SW 1271 (cell line): ENCODE measurements at regions not wholly inside any gene's neighbourhood (a gene's known extent, or its start where the extent isn't known, plus 50 kb on each side); places are given as distances from the start of the nearest gene placed in this dataset.

Experiments
- DNase-seq, 2 experiments: peaks; one replicate each; lab custom pipeline; 2025; lab: John Stamatoyannopoulos, UW

DNA sequence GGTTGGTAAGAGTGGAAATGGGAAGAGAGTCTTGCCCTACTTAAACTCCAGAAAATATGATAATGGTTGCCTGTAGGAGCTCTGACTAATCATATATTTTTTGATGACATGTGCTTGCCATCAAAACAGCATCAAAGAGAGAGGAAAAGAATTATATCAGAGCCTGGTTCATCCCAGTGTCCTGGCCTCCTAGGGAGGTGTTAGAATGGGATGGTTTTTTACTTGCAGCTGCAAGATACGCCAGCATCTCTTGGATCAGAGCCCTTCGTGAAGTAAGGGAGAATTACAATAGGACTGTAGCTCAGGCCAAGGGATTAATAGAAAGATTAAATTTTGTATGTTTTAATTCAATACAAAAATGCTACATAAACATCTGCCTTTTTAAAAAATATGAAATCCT is 177.6 kb upstream of the HDAC9 start:
- DNase-seq = no peak

DNA sequence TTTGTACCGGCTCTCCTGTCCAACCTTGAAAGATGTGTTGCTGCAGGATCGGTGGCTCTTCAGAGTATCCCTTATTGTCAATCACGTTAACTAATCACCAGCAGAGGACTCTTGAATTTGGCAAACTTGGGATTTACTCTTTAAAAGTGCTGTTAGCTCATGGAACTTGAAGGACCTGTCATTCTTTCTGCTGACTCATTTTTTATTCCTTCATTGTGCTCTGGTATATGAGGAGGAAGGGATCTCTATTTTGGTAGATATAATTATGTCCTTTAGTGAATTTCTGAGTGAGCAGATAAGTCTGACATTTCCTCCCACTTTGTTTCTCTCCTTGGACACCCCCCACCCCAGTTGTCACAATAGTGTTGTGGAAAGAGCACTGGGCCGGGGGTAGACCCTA is 175.1 kb upstream of the HDAC9 start:
- DNase-seq = no peak

DNA sequence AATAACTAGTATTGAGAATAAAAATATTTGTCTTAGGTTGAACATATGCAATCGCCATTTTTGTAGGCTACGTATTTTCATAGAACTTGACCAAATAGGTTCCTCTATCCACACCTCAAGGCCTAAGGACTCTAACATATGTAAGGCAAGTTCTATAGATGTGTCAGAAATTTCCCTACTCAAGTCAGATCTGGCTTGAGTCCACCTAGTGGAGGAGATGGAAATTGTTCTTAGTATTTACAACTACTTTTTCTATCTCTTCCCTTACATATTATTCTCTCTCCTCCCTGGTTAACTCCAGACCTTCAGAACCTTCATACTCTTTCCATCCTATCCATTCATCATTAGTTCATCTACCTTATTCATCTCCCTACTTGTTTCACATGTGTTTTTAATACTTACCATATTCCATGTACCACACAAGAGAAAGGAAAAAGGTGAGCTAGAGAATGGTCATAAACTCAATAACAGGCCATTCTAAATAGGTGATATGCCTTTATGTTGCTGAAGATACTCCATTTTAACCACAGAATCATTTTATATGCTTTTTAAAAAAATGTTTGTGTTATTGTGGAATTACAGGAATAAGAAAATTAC is 174.5 kb upstream of the HDAC9 start:
- DNase-seq = peak in 1 of 2 experiments; percentile 63

DNA sequence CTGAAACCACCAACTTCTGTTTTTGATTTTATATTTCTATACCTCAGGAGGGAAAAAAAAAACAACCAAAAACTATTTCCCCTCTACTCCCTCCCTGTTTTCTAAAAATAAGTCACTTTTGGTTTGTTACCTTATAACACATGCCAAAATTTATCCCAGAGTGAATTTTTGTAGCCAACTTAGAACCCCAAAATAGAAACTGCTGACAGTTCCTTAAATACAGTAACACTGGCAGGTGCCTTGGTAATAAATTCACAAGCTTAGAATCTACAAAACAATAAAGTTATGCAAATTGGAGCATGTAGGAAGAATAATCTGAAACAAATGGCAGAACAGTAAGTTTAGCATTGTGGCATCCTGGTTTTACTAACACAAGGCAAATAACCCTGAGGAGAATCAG is 165.0 kb upstream of the HDAC9 start:
- no peak for DNase-seq

DNA sequence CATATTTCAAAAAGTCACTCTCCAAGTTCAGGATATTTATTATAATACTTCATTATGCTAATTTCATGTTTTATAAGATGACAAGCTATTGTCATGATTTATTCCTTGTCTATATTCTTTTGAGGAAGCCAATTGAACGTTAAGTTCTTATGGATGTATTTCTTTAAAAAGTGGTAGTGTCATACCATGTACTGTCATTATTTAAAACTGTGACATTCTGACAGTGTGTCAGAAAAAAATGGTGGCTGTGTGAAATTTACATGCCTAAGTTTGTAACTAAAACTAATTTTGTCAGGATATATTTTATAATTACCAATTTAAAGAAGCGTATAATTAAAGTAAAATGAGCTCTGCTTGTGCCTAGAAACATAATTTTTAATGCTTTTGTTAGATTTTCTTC is 158.9 kb upstream of the HDAC9 start:
- DNase-seq = no peak

DNA sequence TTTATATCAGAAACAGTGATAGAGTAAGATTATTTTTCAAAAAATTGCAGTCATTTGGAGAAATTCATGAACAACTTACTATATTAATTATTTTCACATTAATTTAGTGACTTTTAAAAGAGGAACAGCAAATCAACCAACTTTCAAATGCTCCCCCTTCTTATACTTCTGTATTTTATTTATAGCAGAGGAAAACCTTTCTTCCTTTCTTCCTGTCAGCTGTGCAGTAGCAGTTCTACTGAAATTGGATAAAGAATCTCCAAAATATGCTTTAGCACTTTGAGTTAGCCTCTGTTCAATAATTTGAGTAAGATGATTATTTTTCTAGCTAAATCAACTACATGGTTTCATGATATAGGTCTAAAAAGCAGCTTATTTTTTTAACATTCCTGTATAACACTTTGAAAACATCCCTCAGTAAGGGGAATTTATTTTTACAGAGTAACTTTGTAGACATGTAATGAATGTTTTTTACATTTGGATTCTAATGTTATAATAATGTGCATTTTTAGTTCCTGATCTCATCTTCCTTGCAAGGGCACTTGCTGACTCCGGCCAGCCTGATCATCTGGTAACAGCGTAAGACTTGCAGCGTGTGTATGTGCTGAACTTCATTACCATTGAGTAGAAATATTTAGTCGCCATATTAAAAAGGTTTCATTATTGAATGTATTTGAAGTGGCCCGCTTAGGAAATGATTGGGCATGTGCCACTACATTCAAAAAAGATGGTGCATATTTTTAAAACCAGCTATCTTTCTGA is 158.3 kb upstream of the HDAC9 start:
- DNase-seq = no peak

DNA sequence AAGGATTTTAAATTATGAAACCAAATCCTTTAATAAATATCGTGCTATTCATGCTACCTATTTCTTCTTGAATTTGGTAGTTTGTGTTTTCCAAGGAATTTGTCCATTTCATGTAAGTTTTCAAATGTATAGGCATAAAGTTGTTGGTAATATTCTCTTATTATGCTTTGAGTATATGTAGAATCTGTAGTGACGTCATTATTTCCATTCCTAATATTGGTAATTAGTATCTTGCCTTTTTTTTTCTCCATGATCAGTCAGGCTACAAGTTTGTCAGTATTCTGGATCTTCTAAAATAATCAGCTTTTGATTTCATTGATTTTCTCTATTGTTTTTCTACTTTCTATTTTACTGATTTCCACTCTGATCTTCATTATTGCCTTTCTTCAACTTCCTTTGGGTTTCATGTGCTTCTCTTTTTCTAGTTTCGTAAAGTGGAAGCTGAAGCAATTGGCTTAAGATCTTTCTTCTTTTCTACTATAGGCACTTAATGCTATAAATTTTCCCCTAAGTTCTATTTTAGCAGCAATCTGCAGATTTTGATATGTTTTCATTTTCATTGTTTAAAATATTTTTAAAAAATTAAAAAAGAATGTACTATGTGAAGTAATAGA is 156.5 kb upstream of the HDAC9 start:
- DNase-seq = no peak

DNA sequence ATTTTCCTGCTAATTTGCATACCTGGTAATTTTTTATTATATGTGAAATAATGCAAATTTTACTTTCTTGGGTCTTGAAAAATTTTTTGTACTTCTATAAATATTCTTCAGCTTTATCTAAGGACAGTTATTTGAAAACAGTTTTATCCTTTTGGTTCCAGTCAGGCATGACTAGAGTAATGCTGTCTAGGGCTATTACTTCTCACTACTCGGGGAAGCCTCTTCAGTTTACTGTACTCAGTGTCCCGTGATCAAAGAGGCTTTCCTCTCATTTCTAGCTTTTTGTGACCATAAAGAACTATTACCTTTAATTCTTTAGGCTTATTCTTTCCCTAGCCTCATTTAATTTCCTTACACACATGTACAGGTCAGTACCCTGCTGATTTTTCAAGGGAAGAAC is 153.8 kb upstream of the HDAC9 start:
- DNase-seq = no peak

DNA sequence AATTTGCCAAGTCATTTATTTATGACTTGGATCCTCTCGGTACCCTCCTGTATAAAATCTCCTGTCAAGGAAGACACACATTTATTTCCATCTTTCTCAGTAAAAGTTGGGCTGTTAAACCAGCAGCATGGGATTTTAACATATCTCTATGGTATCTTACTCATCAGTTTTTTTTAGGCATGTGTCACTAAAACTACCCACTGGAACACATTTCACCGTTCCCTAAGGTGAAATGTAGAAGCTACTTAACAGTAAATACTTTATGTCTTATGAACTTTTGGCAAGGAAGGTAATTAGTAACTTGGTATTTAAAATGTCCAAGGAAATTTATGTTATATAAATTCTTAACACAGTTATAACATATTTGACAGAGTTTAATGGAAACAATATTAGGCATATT is 152.5 kb upstream of the HDAC9 start:
- DNase-seq = no peak

DNA sequence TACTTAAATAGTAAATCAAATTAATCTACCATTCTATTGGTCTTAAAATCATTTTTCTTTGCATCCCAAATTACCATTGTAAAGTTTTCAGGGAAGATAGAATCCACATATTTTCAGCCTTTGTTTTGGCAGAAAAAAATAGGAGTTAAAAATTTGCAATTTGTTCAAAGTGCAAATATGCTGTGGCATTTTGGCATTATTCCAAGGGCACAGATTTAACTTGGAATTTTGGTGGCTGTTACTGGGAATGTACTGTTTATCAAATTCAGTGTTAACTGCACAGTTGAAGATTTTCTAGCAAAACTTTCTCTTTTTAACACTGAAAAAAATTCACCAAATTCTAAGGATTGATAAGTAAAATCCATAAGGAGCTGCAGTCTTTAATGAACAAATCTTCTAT is 151.0 kb upstream of the HDAC9 start:
- no peak for DNase-seq

DNA sequence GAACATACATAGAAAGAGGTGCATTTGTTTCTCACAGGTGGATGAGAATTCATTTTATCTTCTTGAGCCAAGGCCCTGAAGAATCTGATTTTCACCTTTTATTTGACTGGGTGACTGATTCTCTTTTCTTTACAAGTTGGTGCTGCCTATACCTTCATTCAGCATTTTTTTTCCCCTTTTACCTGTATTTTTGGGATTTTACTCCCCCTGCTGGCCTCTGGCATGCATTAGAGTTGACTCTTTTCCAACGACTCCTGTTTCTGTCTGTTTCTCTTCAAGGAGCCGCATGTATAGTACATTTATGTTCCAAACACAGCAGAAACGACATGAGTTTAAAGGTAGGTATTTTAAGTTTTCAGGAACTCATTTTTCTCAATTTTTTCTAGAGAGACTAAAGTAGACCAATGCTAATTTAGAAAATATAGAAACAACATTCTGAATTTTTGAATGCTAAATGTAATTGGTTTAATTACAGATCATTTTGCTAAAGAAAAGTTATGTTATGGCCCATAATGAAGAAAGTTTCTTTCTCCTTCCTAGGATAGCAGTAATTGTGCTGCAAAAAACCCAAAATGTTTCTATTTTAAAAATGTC is 149.8 kb upstream of the HDAC9 start:
- DNase-seq = peak; percentile 21 to 79

DNA sequence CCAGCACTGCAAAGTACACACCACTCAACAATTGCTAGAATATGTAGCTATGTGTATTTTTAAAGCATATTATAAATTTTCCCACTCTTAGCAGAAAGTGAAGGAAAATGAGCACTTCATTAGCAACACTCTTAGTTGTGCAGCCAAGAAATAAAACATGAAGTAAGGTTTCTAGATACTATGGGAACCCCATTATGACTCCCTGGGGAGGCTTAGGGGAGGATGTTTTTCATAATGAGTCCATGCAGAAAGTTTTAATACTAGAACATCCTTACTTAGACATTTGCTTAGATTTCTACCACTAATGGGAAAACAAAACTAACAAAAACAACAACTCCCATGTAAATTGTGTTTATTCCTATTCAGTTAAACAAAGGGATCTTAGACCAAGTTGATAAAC is 148.4 kb upstream of the HDAC9 start:
- DNase-seq = no peak

DNA sequence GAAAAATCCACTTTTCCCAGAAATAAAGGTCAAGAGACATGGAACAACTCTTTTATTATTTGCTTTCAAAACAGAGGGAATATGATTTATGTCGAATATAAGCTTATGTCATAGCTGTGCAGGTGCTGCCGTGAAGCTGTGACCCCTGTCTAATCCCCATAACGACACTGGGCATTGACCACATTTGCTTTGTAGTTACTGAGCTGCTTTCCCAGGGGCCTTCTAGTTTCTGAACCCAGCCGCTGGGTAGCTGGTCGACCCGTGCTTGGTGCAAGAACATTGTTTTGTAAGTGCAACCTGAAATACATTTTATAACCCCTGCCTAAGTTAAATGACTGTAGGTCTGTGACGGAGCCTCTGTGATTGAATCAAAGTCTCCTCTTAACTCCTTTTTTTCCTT is 144.9 kb upstream of the HDAC9 start:
- no peak for DNase-seq

DNA sequence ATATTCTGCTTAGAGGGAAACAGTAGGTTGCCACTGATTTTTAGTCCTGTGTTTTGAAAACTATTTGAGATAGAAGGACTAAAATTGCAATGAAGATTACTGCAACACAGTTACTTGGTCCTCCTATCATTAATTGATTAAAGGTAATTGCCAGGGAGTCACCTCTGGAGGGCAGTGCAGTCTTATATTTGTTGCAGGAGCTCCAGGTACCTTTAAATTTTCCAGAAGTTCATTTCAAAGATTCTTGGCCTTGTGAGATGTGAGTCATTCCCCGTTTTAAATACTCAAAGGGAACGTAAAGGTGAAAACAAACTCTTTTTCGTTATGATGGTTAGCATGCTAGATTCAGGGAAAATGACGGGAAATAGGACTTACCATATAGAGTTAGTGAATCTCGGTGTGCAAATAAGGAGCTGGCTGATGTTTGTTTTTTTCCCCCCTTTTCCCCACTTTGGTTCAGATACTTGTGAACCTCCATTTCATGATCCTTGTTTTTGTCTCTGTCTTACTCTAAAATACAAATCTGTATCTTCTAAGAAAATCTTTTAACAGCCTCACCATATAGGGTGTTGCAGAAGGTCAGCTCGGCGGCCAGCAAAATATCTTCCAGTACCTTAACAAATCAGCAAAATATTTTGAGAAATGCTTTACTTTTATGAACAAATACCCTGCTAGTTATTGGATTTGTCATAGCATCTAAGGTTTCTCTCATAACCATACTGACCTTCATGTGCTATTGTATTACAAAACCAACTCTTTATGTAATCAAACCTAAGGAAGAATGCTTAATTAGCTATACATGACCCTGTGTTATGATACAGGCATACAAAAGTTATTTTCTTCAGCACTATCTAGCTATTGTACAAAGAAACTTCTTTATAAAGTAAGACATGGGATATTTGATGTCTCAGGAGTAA is 143.0 kb upstream of the HDAC9 start:
- DNase-seq = peak; percentile 10 to 75

DNA sequence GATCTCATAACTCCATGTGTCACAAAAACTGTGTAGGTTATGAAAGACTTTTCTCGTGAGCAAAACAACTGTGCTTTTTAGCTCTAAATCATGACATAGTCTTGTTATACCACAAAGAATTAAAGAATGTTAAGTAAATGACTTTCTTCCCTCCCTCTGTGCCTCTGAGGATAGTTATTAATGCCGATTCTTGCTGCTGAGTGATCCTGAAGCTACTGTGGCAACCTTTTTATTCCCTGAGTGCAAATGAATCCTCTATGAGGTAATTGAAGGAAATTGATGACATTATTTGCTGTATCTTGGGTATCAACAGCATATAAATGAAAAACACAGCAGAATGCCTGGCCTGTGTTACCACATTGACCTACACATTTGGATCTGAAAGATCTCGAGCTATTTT is 142.2 kb upstream of the HDAC9 start:
- no peak for DNase-seq

DNA sequence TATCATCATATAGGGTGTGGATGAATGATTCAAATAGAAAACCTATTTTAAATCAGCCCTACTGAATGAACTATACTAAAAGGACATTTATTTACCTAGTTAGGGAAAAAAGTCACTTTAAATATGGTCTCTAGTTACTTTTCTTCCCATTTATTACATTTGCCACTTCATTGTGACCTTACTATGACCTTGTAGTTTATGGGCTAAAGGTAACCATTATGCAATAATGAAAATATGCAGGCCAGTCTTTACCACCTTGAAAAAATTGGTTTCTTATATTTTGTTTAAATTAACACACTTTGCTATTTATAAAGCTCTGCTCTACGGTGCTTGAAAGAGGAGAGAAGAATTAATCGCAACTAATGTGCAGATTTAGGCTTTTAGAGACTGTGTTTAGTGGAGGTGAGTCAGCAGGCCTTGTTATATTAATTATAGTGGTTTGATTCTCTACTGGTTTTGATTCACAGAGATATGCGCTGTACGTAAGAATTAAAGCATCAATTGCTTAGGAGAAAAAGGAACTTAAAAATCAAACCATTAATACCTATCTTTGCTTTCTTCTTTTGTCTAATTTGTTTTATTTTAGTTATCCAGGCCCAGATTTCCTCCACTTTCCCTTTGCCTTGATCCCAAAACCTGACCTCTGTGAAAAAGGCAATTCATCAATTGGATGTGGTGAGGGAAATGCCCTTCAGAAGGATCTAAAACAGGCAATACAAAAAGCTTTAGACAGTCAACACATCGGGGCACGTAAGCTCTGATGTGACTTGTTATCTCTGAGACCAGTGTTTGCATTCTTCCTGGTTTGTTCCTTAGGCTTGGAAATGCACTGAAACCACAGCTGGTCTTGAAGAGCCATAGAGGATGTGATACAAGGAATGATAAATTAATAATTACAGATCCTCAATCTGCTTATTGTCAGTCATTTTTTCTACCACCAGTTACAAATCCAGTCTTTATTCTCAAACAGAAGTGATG is 141.2 kb upstream of the HDAC9 start:
- DNase-seq = no peak

DNA sequence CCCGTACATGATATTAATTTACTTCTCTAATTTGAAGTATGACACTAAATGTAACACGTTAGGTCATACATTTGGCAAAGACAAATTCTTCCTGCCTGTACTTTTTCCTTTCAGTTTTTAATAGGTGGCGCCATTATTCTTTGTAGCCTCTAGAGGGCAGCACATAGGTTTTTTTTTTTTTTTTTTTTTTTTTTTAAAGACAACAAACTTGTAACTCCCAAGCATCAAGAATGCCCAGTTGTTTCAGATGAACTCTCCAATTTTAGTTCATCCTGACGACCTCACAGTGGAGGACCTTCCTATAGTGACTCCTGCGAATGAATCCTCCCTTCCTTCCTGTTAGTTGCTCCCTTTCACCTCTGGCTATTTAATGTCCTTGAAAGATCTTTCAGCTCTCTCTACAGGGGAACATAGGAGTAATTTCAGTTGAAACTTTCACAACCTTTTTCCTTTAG is 139.3 kb upstream of the HDAC9 start:
- peak in 1 of 2 experiments; percentile 71 for DNase-seq

DNA sequence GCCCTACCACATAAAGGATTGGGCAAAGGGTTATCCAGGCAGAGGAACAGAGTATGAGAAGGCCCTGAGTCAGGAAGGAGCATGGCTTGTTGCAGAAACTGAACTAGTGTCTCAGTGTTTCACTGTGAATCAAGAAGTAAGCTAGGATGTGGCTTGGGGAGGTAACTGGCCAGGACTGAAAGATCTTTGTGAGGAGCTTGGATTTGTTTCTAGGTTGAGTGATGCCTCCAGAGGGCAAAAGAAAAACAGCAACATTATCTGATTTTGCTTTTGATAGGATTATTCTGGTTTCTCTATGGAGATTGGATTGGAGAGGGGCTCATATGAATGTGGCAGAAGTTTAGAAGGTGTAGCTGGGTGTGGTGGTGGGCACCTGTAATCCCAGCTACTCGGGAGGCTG is 137.9 kb upstream of the HDAC9 start:
- peak; percentile 44 to 62 for DNase-seq

DNA sequence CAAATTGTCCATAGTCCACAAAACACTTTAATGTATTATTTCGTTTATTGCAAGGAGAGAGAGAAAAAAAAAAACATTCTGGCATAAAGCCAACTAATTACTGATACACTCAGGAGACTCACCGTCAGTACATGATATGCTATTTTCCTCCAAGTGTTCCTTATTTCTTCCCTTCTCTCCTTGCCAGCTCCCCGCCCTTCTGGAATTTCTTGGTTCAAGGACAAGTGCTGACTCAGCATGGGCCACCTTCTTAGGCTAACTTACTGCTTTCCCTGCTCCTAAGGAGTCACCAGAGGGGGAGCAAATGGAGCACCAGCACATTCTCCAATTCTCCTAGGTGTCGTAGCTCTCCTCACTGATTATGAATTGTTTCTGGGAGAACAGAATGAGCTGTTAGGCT is 133.8 kb upstream of the HDAC9 start:
- peak in 1 of 2 experiments; percentile 20 for DNase-seq

DNA sequence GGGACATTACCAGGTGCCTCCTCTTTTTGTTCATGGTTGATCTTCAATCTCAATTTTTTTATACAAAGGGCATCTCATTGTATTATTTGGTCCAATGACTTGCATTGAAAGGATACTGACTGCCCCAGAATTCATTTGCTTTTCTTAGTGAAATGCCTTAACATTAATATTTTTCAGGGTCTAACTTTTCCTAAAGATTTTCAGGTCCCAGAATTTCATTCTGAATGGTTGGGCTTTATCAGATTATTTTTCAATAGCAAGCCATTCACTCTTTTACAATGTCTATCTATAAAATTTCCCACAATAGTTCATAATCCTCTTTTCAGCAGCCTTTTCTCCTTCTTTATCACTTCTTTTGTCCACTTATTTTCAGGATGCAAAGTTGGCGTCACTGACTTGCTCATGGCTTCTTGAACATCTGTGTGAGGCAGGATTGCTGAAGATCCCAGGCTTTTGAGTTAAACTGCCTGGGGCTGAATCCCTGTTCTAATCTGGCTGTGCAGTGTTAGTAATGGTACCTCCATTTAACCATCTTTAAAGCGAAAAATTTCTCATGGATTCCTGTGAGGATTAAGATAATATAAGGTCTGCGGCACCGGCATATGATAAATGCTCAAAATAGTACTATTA is 131.7 kb upstream of the HDAC9 start:
- no peak for DNase-seq
